Activated CD8-positive, alpha-beta memory T cell treated with anti-CD3 and anti-CD28 coated beads for 4 hours (primary cell): ENCODE measurements at regions not wholly inside any gene's neighbourhood (a gene's known extent, or its start where the extent isn't known, plus 50 kb on each side); places are given as distances from the start of the nearest gene placed in this dataset.
"Not testable (repeated sequence)": the region's sequence is repeated elsewhere in the genome, so short reads cannot be mapped to it uniquely, and the experiment has no call there.

Source experiments
- DNase-seq, 2 donors: peaks; one replicate each; pipeline ENCODE4 v3.0.0-alpha.2; 2020; ENCODE audit warnings: low read depth in 2 of 2

DNA sequence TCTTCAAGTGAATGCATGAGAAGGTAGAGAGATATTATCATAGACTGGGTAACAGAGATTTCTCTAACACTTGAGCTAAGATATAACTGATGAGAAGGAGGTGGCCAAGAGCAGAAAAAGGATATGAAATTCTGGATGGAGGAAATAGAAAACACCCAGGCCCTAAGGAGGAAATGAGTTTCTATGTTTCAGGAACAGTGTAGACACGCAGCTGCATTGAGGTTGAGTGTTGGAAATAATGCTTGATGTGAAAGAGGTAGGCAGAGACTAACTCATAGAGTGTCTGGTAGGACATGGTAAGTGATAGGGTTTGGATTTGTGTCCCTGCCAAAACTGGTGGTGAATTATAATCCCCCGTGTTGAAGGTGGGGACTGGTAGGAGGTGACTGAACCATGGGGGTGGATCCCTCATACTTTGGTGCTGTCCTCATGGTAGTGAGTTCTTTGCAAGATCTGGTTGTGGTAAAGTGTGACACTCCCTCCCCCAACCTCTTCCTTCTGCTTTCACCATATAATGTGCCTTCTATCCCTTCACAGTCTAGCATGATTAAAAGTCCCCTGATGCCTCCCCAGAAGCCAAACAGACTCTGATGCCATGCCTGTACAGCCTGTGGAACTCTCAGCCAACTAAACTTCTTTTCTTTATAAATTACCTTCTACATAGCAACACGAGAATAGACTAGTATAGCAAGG is 787.3 kb downstream of the EDEM1 start:
- no peak for DNase-seq

DNA sequence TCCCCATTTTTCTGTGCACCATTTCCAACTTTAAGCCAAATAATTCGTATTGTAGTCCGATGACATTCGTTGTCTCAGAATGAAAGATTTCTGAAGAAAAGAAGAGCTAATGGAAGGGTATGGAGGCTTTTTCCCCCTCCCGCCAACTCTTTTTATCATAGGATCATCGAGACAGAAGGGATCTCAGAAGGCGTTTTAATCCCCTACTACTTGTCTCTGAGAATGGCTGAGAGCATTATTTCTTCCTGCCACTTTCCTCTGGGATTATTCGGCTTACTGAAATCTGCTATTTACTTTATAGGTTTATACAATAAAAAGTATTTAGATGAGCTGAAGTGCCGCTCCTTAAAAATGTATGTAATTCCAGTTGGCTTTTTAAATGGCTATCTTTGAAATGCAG is 789.8 kb downstream of the EDEM1 start:
- DNase-seq, result no peak

DNA sequence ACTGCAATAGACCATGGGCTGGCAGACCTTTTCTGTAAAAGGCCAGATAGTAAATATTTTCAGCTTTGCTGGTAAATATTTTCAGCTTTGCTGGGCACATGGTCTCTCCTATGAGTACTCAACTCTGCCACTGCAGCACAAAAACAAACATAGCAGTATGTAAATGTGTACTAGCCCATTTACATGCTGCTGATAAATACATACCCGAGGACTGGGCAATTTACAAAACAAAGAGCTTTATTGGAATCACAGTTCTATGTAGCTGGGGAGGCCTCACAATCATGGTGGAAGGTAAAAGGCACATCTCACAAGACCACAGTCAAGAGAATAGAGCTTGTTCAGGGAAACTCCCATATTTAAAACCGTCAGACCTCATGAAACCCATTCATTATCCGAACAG is 793.0 kb downstream of the EDEM1 start:
- no peak for DNase-seq

DNA sequence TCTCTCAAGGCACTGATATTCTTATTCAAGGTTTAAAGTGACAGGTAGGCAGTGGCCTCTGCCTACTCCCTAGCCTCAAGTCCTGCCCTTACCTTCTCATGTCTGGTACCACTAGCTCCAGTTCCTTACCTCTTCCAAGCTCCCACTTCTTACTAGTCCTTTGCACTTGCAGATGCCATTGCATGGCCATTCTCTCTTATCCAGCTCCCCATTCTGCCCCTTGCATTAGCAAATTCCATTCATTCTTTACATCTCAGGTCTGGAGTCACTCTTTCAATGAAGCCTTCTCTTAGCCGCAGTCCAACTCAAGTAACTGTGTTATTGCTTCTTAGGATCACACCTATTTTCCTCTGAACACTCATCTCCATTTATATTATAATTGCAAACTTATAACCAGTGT is 807.1 kb downstream of the EDEM1 start:
- DNase-seq, result no peak

DNA sequence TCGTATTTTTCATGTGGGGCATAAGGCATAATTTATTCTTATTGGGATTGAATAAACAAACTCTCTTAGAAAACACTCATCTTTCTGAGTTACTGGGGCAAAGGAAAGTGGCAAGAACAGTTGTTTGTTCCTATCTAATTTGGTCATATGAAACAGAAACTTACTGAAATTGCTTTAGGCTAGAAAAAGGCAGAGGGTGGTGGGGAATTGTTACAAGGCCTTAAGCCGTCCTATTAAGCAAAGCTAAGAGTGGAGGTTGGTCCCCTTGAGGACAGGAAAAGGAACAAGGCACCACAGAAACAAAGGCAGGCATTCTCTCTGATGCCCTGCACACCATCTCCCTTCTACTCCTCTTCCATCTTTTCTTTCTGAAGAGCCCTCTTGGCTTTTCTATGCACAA is 830.9 kb downstream of the EDEM1 start:
- DNase-seq, result no peak

DNA sequence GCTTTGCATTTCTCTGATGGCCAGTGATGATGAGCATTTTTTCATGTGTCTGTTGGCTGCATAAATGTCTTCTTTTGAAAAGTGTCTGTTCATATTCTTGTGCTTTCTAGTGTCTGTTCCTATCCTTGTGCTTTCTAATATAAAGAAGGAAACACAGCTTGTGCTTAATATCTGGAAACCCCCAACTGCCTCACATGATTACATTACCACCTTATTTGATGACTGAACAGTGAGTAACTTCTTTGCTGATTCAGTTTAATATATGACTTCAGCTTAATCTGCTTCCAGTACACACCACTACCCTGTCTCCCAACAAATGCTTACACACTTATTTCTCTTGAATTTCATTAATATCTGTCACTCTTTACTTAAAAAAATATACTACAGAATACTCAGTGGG is 835.1 kb downstream of the EDEM1 start:
- no peak for DNase-seq

DNA sequence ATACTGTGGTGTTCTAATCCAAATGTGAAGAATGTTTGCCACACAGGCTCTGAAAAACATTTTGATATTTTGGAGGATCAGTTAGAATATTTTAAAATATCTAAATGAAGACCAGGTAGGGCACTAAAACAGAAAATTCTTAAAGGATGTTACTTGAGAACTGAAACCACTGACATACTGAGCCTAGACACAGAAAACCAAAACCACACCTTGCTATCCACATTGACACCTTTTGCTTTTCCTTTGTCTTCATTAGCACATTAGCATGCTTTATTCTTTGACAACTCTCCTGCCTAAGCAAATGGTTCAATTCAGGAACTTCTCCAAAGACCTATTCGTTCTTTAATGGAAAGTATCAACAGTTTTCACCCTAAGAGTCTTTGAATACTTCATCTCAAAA is 835.9 kb upstream of the GRM7 start:
- DNase-seq, result no peak

DNA sequence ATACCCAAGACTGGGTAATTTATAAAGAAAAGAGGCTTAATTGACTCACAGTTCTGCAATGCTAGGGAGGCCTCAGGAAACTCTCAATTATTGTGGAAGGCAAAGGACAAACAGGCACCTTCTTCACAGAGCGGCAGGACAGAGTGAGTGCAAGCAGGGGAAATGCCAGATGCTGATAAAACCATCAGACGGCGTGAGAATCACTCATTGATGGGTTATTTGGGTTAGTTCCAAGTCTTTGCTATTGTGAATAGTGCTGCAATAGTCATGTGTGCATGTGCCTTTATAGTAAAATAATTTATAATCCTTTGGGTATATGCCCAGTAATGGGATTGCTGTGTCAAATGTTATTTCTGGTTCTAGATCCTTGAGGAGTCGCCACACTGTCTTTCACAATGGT is 830.3 kb upstream of the GRM7 start:
- DNase-seq, result not testable (repeated sequence)

DNA sequence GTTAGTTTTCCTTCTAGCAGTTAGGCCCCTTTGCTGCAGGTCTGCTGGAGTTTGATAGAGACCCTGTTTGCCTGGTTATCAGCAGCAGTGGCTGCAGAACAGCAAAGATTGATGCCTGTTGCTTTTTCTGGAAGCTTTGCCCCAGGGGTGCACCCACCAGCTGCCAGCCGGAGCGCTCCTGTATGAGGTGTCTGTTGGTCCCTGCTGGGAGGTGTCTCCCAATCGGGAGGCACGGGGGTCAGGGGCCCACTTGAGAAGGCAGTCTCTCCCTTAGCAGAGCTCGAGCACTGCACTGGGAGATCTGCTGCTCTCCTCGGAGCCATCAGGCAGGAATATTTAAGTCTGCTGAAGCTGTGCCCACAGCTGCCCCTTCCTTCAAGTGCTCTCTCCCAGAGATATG is 825.3 kb upstream of the GRM7 start:
- no peak for DNase-seq

DNA sequence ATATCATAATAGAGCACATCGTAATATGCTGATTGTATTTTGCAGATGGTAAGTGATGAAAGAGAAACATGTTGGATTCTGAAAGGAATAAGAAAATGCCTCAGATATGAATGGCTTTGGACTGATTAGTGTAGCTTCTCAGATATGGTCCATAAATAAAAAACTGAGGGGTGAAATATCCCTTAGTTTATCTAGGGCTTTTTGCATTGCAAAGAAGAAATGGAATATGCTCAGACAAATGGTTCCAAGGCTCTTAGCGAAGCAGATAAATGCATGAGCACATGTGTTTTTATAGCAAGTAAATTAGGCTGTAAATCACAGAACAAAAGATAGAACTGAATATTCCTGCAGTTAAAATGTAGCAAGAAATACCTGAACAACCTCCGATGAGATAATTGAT is 820.9 kb upstream of the GRM7 start:
- no peak for DNase-seq

DNA sequence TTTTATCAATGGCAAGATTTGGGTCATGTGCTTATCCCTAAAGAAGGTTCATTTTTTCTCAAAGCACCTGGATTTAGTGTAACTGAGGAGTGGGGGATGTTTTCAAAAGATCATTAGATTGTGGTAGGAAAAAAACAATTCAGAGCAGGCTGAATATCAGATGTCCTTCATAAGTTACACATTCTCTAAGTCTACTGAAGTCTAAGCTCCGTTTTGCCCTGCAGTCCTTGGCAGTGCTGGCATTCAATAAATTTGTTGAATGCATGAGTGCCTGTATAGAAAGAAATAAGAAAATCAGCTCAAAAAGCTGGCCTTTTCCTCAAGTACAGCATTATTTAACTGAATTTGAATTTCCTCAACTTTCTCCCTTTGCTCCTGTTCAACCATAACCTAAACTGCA is 819.0 kb upstream of the GRM7 start:
- DNase-seq, result no peak

DNA sequence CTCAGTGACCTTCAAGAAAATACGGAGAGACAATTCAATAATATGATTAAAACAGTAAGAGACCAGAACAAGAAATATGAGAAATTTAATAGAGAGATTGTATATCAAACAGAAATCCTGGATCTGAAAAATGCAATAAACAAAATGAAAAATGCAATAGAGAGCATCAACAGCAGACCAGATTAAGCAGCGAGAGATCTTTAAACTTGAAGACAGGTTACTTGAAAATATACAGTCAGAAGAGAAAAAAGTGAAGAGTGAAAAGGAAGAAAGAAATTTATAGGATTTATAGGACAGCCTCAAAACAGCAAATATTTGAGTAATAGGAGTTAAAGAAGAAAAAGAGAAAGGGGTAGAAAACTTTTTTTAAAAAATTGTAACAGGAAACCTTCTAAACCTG is 813.9 kb upstream of the GRM7 start:
- no peak for DNase-seq

DNA sequence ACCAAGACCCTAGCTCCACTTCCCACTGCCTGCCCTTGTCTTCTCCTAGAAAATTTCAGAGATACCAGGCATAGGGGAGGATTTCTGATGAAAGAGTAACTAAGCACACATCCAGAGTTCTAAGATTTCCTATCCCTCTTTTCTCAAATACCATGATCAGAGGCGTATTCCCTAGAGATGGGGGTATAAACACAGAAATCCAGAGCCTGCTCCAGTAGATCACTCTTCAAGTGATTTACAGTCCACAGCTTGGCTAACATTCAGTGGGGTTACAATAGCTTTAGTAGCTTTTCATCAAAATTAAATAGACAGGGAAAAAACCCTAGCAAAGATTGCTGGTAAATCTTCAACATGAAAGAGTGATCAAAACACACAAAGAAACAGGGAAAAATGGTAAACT is 800.7 kb upstream of the GRM7 start:
- DNase-seq, result no peak

DNA sequence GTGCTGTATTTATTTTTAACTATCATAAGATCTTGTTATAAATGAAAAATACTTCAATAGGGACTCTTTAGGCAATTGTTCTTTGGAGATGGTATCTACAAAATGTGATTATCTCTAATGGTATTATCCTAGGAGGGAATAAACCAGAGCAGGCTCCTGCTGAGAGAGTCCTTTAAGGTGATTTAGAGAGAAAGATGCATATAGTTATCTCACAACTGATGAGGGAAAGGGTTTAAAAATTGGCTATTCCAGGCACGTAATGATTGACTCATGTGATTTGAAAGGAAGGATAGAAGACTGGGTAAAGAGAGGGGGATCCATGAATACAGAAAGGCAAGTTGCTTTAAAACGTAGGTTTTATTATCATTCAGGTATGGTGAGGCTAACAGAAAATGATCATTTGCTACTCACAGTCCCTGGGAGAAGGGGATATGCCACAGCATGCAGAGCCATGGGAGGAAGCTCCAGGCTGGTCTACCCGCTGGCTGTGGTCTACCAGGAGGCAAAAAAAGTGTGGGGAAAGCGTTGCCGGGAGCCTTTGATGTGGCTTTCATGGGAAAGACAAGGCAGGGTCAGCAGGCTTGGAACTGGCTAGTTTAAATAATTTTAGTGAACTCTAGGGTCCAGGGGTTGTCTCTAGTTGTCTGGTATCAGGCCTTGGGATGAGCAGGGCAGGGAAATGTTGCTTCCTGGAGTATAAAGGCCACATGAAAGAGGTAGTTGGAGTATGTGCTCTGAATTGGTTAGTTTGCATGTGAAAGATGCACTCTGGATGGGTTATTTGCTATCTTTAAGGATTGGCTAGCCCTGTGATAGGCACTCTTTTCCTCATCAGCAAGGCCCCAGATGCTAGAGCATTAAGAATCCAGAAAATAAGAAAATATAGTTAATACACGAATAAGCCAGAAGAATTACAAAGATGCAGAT is 798.4 kb upstream of the GRM7 start:
- DNase-seq, result no peak

DNA sequence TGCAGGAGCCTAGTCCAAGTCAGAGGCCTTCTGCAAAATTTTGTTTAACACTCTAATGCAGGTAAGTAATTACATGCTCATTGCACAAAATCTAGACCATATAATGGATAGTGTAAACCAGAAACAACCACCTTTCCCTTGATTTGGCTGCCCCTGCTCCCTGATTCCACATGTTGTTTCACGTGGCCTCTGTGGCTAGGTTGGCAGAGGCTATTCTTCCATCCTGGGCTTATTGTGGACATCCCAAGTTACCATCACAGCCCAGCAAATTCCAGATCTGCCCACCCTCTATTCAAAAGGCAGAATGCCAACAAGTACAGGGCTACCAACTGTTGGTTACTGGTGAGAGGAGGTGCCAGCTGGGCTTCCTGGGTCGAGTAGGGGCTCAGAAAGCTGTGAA is 794.5 kb upstream of the GRM7 start:
- DNase-seq, result no peak

DNA sequence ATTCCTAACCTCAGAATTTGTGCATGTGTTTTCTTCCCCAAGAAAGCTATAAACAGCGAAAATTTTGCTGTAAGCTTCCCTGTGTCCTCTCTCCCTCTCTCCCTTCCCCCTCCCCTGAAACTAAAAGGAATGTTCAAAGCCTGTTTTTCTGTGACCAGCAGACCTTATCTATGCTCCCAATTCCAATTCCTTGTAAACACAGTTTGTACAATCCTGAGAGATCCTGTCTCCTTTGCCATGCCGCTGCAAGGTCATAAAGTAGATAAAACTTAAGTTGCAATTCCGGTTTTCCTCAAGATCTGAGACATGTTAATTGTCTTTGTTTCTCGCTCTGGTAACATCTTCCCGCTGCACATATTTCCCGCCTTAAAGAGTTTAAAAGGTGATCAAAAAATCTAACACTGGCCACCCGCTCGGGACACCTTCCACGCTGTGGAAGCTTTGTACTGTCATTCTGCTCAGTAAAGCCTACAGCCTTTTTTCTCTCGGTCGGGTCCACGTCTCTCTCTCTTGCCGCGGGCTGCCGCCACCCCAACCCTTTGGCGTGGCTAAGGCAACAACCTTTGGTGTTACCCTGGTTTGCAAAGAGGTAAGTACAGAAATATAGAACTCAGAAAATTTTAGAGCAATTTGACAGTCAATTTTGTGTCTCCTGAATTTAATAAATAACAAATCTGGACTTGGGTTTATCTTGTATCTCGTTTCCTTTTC is 793.9 kb upstream of the GRM7 start:
- DNase-seq, result not testable (repeated sequence)

DNA sequence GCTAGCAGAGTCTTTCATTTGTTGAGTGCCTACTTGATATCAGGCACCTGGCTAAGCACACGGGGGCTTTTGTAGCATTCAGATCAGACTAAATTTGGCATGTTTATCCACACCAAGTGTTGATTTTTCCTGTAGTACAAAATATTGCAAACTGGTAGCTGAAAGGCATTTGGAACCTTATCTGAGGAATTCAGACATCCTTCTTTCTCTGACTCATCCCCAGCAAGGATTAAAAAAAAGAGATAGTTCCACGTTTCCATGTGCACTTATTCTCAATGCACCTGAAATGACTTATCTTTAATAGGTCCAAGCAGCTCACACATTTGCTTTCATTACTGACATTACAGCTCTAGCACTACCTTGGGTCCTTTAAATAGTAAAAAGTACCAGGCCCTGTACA is 786.0 kb upstream of the GRM7 start:
- DNase-seq, result no peak

DNA sequence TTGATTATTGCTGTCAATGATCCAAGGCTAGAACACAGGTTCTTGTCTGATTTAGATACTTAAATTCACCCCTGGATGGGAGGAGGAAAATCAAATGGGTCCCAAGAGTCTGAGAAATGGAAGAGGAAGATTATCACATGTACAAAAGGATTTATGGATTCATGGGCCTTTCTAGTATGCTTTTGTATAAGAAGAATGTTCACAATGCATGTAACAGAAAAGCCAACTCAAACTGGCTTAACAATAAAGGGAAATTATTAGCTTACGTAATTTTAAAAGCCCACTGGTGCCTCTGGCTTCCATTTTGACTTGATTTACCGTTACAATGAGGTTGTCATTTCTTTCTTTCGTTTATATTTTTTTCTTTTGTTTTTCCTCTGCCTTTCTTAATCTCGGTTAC is 782.5 kb upstream of the GRM7 start:
- DNase-seq, result no peak

DNA sequence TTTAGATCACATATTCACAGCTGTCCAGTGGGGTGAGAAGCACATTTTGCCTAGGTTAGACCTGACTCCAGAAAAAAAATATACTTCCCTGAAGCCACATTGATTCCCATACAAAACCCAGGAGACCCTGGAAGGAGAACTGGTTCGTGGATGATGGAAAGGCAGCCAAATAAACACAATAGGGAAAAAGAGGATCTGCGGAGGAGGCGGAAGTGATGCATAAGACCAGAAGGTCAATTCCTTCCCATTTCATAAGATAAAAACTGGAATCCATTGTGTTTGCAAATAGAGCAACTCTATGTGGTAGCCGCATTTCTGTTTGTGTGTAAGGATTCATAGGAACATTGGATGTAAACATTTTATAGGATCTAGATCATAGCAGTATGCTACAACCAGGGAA is 781.9 kb upstream of the GRM7 start:
- no peak for DNase-seq

DNA sequence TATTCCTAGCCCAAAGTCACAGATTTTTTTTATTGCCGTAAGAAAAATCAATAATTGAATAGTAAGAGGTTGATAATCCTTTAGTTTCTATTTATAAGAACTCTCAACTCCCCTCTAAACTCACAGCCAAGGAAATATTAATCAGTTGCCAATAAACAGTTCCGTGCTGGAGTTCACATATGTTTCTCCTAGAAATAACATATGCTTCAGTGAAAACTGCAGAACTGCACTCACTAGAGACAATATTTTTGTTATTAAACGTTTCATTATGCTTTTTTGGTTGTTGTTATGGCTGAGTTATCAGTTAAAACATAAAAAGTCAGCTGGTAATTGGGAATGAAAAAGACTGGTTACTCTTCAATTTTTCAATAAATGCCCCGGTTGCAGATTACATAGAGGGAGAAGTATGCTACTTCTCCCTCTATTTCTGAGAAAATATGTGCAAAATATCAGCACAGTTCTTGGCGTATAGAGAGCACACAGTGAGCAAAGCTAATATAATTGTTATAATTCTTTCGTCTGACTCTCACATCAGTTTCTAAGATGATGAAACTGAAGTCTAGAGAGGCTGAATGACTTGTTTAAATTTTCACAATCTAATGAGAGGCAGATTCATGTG is 781.2 kb upstream of the GRM7 start:
- no peak for DNase-seq

DNA sequence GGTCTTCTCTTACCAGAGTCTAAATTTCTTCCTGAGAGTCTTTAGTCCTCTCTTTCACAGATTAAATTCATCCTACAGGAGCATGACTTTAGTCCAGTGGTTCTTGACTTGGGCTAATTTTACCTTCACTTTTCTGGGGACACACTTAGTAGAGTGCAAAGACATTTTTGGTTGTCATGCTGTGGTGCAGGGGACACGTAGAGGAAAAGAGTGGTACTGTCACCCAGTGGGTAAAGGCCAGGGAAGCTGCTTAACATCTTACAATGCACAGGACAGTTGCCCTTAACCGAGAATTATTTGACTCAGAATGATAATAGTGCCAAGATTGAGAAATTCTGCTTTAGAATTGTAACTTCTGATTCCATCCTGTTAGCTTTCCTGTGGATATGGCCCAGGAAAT is 772.5 kb upstream of the GRM7 start:
- DNase-seq, result no peak

DNA sequence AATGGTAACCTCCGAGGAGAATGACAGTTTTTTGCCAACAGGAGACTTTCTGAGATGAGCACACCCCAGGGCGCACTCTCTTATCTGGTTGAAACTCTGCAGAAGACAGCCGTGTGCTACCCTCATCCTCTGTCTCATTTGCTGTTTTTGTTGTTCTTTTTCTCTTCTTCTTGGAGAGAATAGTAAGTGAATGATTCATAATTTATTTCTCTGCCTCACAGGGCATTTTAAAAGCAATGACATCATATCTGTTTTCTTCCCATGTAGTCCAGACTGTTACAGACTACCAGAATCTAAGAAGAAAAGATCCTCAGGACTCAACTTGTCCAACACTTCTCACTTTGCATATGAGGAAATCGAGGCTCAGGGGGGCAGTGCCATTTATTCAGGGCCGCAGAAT is 771.1 kb upstream of the GRM7 start:
- no peak for DNase-seq
